ENCODE measurements at regions not wholly inside any gene's neighbourhood (a gene's known extent, or its start where the extent isn't known, plus 50 kb on each side); places are given as distances from the start of the nearest gene placed in this dataset.

DNA sequence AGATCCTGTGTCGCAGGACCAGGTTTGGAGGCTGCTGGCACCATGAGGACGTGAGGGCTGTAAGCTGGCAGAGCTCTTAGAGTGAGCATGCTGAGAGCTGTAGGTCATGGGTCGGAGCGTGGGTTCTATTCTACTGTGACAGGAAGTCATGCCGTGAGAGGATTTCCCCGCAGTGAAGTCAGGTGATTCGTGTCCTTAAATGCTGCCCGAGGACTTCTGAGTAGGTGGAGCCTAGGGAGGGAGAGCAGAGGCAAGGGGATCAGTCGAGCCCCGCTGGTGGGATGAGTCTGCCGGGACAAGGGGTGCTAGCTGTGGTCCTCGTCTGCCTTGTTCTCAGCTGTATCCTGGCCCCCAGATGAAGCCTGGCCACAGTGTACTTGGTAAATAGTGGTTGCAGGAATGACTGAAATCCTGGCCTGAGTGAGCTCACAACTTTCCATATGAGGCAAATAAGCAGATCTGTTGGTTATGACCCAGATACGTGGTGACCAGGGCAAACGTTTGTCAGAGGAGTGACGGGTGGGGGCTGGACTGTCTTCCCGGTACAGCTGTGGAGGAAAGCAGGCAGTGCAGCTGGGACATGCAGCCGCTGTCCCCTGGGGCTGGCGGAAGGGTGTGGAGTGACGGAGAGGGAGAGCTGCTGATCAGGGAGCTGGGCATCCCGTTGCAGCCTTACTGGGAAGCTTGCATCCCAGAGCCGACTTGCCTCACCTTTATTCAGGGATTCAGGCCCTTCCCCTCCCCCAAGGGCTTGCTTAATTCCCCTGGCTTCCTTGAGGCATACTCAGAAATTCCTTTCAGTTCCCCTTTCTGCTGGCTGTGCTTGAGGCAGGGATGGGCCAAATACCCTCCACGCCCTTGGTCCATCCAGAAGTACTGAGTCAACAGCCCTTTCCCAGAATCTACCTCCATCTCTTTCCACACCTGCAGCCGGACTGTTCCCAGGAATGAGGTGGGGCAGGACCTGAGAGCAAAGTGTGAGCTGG, 250.9 kb upstream of the RREB1 start:
- TF ChIP-seq POLR2AphosphoS5 (IDR thresholded peaks at IDR 0.05), result peak; percentile 22 to 56 (median 52)
- TF ChIP-seq, protein P1, sequence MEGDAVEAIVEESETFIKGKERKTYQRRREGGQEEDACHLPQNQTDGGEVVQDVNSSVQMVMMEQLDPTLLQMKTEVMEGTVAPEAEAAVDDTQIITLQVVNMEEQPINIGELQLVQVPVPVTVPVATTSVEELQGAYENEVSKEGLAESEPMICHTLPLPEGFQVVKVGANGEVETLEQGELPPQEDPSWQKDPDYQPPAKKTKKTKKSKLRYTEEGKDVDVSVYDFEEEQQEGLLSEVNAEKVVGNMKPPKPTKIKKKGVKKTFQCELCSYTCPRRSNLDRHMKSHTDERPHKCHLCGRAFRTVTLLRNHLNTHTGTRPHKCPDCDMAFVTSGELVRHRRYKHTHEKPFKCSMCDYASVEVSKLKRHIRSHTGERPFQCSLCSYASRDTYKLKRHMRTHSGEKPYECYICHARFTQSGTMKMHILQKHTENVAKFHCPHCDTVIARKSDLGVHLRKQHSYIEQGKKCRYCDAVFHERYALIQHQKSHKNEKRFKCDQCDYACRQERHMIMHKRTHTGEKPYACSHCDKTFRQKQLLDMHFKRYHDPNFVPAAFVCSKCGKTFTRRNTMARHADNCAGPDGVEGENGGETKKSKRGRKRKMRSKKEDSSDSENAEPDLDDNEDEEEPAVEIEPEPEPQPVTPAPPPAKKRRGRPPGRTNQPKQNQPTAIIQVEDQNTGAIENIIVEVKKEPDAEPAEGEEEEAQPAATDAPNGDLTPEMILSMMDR (IDR thresholded peaks at IDR 0.05 in 8 of 11, conservative IDR thresholded peaks at IDR 0.05 in 3 of 11), result no peak
- no peak for TF ChIP-seq POLR2A (IDR thresholded peaks at IDR 0.05)
